ENCODE measurements at regions not wholly inside any gene's neighbourhood (a gene's known extent, or its start where the extent isn't known, plus 50 kb on each side); places are given as distances from the start of the nearest gene placed in this dataset.

DNA sequence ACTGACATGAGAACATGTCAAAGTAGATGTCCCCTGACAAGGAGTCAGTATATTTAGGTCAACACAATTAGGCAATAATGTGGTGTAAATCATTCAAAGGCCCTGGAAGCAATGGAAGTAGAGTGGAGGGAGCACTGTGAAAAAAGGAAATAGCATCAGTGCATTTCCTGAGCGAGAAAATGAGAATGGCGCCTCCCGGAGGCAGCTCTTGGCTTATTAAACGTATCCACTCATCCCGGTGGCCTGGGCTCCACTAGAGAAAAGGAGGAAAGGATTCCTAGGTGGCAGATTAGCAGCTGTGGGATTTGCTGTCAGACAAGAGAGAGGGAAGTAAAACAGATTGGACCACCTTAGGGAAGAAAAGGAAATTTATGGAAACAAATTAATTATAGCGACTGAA lies 173.7 kb upstream of the TMTC4 start:
- TF ChIP-seq, protein P1, sequence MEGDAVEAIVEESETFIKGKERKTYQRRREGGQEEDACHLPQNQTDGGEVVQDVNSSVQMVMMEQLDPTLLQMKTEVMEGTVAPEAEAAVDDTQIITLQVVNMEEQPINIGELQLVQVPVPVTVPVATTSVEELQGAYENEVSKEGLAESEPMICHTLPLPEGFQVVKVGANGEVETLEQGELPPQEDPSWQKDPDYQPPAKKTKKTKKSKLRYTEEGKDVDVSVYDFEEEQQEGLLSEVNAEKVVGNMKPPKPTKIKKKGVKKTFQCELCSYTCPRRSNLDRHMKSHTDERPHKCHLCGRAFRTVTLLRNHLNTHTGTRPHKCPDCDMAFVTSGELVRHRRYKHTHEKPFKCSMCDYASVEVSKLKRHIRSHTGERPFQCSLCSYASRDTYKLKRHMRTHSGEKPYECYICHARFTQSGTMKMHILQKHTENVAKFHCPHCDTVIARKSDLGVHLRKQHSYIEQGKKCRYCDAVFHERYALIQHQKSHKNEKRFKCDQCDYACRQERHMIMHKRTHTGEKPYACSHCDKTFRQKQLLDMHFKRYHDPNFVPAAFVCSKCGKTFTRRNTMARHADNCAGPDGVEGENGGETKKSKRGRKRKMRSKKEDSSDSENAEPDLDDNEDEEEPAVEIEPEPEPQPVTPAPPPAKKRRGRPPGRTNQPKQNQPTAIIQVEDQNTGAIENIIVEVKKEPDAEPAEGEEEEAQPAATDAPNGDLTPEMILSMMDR (IDR thresholded peaks at IDR 0.05; ENCODE audit: insufficient read depth, low read length, missing control alignments), result no peak
- no peak for DNase-seq (ENCODE audit: low read depth, low spot score)
- ChIA-PET POLR2A (no interaction called here), CTCF (no interaction called here)
- H3K4me3 ChIP-seq (ENCODE audit: low read depth, low read length), result no peak overlapping the region

DNA sequence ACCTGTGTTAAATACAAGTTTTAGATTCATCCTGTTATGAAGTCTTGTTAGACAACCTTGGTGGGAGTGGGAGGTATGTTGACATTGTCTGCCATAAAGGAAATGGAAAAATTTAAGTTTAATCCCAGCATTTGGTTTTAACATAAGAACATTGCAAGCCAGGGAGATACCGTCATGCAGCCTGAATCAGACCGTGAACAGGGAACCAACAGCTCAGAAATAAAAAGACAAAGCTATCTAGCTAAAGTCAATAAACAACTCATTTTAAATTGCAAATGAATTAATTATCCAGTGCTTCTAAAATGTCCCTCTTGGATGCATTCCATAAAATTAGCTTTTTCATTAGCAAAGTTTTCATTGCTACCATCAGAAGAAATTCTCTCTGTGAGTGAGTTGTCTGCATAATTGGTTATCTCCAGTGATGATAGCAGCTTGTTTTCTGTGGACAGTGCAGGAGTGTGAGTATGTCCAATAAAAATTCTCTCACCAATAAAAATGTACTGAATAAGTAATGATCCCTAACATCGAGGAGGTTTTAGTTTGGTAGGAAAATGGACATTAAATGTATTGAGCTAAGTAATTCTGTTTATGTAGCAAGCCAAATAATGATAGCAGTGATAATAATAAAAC lies 170.6 kb upstream of the TMTC4 start:
- POLR2A ChIA-PET, result no interaction called here
- TF ChIP-seq, protein P1 (IDR thresholded peaks at IDR 0.05; ENCODE audit: insufficient read depth, low read length, missing control alignments), result no peak
- CTCF ChIA-PET, result no interaction called here
- H3K4me3 ChIP-seq (ENCODE audit: low read depth, low read length), result no peak overlapping the region
- no peak for DNase-seq (ENCODE audit: low read depth, low spot score)

DNA sequence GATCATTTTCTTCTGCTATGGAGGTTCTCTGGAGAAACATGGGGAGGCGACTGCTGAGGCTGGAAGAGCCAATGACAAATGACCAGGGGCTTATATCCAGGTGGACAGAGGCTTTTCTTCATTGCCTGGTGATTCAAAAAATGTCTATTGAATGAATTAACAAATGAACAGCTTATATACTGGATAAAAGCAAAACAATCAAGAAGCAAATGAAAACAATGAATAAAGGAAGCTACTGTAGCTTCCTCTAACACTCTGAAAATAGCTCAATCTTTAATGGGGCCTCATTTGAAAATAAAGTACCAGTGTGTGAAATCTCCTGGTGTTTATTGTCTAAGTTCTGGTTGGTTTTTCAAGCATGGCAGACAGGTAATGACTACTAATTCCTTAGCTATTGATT lies 167.5 kb upstream of the TMTC4 start:
- ChIA-PET CTCF (no interaction called here), POLR2A (no interaction called here)
- H3K4me3 ChIP-seq (ENCODE audit: low read depth, low read length), result no peak overlapping the region
- TF ChIP-seq, protein P1 (IDR thresholded peaks at IDR 0.05; ENCODE audit: insufficient read depth, low read length, missing control alignments), result no peak
- DNase-seq (ENCODE audit: low read depth, low spot score), result no peak

DNA sequence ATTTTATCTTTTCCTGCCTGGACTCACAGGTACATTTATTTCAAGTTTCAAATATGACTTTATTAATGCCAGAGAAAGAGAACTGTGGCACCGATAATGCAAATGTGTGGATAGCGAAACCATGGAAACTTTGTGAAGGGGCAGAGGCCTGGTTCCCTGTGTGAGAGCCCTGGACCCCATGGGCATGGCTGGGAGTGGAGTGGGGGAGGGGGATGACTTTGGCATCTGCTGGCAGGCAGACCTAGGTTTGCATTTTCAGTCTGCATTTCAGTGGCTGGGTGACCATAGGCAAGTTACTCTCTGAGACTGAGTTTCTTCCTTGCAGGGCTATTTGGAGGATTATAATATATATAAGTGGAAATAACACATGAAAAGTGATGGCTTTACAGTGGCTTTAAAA lies 163.8 kb upstream of the TMTC4 start:
- TF ChIP-seq, protein P1 (IDR thresholded peaks at IDR 0.05; ENCODE audit: insufficient read depth, low read length, missing control alignments), result no peak
- POLR2A ChIA-PET, result no interaction called here
- no peak overlapping the region for H3K4me3 ChIP-seq (ENCODE audit: low read depth, low read length)
- CTCF ChIA-PET, result no interaction called here
- no peak for DNase-seq (ENCODE audit: low read depth, low spot score)

DNA sequence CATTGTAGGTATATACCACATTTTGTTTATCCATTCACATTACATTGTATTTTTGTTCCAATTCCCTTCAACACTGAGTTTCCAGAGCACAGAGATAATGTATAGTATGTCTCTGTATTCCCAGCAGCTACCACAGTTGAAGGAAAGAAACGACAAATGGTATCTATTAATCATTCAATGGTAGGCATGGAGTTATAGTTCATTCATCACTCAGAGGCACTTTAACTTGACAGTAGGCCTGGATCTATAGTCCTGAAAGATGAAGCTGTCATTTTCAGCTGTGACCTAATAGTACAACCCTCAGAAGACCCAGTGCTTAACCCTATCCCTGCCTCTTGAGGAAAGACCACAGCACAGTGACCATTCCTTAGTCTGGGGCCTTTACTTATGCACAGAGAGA lies 163.0 kb upstream of the TMTC4 start:
- no peak for DNase-seq (ENCODE audit: low read depth, low spot score)
- CTCF ChIA-PET, result no interaction called here
- H3K4me3 ChIP-seq (ENCODE audit: low read depth, low read length), result no peak overlapping the region
- TF ChIP-seq, protein P1 (IDR thresholded peaks at IDR 0.05; ENCODE audit: insufficient read depth, low read length, missing control alignments), result no peak
- POLR2A ChIA-PET, result no interaction called here

DNA sequence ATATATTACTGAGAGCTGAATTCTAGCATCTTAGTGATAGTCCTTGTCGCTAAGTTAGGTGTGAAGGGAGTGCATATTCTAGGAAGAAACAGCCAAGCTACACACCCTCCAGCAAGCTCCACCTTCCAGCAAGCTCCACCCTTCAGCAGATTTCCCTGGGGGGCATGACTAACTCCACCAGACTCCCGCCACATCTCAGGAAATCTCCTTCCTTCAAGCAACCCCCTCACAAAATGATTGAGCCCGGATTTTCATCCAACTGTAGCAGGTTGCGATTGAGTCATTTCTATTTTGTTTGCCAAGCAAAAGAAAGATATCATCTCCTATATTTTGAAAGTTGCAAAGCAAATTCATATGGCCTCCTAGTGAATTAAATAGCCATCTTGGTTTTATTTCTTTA lies 162.1 kb upstream of the TMTC4 start:
- CTCF ChIA-PET, result no interaction called here
- DNase-seq (ENCODE audit: low read depth, low spot score), result no peak

More for the DNA sequence above, 162.1 kb upstream of the TMTC4 start:
- TF ChIP-seq, protein P1 (IDR thresholded peaks at IDR 0.05; ENCODE audit: insufficient read depth, low read length, missing control alignments), result no peak
- POLR2A ChIA-PET, result no interaction called here
- H3K4me3 ChIP-seq (ENCODE audit: low read depth, low read length), result no peak overlapping the region

Measured in AG04449 (cell line).